Bronchial epithelial cell (primary cell): ENCODE measurements at regions not wholly inside any gene's neighbourhood (a gene's known extent, or its start where the extent isn't known, plus 50 kb on each side); places are given as distances from the start of the nearest gene placed in this dataset.

ENCODE experiments used
- DNase-seq: peaks from one replicate; pipeline ENCODE4 v3.0.0-alpha.2; 2010; ENCODE audit warnings: low read depth
- FAIRE-seq: peaks from 2 replicates; lab custom pipeline; 2011; peaks lifted over from hg19 to GRCh38; lab: Jason Lieb, UNC
- H3K27me3 ChIP-seq: 2 replicates; pipeline ENCODE4 v1.5.1; 2011; ENCODE audit warnings: low read length; ENCODE audit not compliant: control insufficient read depth, insufficient read depth
- H3K36me3 ChIP-seq: 2 replicates; pipeline ENCODE4 v1.5.1; 2011; ENCODE audit warnings: low read length; ENCODE audit not compliant: control insufficient read depth, insufficient read depth
- H3K4me3 ChIP-seq: 2 replicates; pipeline ENCODE4 v1.5.1; 2011; ENCODE audit warnings: mild to moderate bottlenecking, low read depth, low read length, control low read depth
- TF ChIP-seq, protein P1 (sequence below): IDR thresholded peaks from 2 replicates; pipeline ENCODE4 v1.5.1; 2011; ENCODE audit warnings: mild to moderate bottlenecking, moderate library complexity, low read length, control low read depth, inconsistent platforms; ENCODE audit not compliant: insufficient read depth, severe bottlenecking

DNA sequence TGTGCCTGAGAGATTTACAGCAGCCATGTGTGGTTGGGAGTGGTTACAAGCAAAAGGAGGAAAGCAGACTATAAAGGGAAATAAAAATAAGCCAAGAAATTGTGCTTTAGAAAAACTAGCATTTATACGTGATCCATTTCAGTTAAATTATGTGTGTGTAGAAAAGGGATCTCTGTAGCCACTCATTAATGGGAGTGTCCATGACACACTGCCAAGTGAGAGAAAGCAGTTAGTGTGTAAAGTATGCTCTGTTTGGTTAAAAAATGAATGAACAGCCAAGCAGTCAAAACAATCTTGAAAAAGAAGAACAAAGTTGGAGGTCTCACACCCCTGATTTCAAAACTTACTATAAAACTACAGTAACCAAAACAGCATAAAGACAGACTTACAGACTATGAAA is 67.9 kb upstream of the GGTLC1 start:
- H3K27me3 ChIP-seq = no peaks in the 10 kb centered on the region
- H3K4me3 ChIP-seq = no peak overlapping the region
- TF ChIP-seq, protein P1, sequence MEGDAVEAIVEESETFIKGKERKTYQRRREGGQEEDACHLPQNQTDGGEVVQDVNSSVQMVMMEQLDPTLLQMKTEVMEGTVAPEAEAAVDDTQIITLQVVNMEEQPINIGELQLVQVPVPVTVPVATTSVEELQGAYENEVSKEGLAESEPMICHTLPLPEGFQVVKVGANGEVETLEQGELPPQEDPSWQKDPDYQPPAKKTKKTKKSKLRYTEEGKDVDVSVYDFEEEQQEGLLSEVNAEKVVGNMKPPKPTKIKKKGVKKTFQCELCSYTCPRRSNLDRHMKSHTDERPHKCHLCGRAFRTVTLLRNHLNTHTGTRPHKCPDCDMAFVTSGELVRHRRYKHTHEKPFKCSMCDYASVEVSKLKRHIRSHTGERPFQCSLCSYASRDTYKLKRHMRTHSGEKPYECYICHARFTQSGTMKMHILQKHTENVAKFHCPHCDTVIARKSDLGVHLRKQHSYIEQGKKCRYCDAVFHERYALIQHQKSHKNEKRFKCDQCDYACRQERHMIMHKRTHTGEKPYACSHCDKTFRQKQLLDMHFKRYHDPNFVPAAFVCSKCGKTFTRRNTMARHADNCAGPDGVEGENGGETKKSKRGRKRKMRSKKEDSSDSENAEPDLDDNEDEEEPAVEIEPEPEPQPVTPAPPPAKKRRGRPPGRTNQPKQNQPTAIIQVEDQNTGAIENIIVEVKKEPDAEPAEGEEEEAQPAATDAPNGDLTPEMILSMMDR = no peak
- no peak for FAIRE-seq
- H3K36me3 ChIP-seq = no peaks in the 10 kb centered on the region
- no peak for DNase-seq

DNA sequence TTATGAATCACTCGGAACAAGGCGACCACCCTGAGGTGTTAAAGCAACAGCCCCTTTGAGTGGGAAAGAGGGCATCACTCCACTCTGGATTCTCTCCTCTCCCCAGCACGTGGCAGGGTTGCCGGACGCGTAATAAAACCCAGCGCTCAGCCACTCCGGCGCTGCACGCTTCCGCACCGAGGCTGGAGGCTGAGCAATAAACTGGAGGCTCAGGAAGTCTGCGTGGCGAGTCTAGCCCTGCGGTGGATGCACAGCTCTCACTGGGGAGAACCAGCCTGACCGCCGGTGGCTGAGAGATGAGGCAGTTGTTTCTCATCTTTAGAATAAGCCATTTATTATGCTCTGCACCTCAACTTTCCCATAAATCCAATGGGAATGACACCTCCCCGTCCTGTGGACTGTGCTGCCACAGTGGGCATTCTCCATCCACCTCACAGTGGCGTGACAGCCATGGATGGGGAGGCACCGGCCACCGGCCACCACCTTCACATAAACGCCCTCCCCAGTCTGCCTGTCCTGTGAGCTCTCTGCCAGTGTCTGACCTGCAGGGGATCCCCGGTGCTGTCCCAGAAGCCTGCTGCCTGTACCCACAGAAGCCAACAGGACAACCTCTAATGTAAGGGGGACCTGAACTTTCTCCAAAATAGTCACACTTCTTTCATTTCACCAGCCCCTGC is 64.2 kb upstream of the GGTLC1 start:
- FAIRE-seq (no peak), DNase-seq (no peak)
- TF ChIP-seq, protein P1 = no peak
- H3K27me3 ChIP-seq = no peaks in the 10 kb centered on the region
- H3K4me3 ChIP-seq = no peak overlapping the region
- H3K36me3 ChIP-seq = no peaks in the 10 kb centered on the region

DNA sequence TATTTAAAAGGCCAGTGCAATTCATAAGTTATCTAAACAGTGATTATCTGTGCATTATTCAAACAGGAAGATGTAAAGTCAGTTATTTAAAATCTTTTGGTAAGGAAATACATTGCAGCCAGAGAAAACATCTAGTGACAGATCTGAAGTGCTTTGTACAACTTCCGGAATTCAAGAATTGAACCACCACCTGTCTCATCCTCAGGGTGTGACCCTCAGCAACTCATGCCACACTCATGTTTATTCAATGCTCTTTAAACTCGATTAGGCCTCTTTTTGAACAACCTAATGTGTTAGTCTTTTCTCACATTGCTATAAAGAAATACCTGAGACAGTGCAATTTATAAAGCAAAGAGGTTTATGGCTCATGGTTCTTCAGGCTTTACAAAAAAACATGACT is 62.6 kb upstream of the GGTLC1 start:
- no peaks in the 10 kb centered on the region for H3K27me3 ChIP-seq
- DNase-seq (no peak), FAIRE-seq (no peak)
- H3K36me3 ChIP-seq = no peaks in the 10 kb centered on the region
- H3K4me3 ChIP-seq = no peak overlapping the region
- TF ChIP-seq, protein P1 = no peak

DNA sequence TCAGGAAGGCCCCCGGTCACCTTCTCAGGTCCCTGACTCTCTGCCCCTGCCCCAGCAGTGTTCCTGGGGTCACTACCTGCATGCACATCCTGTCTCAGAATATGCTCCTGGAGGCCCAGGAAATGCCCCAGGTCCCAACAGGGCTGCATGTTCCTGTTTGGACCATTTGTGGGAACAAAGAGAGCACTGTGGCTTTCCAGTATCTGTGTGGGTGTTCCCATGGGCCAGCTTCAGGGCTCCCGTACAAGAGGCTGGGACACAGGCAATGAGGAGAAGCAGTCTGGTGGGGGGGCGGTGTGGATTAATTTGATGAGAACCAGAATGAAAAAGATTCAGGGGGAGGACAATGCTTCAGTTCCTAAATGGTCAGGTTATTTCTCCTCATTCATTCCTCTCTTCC is 61.5 kb upstream of the GGTLC1 start:
- H3K36me3 ChIP-seq = no peaks in the 10 kb centered on the region
- FAIRE-seq (no peak), DNase-seq (no peak)
- no peak overlapping the region for H3K4me3 ChIP-seq
- H3K27me3 ChIP-seq = no peaks in the 10 kb centered on the region
- TF ChIP-seq, protein P1 = no peak

DNA sequence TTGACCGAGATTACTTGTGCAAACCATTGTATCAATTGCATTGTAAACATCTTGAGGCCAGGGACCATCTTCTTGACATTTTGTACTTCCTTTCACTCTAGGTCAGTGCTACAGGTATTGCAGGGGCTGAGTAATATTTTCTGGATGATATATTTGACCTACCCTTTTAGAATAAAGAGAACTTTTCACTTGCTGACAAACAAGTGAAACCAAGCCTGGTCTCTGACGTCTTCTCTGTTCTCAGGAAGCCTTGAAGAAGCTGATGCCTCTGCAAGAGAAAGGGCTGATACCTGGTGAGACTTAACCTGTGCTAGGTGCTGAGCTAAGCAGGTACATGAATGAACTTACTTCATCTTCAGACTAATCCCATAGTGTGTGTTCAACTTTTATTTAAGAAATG is 60.5 kb upstream of the GGTLC1 start:
- no peak for FAIRE-seq
- no peak for DNase-seq
- Histone ChIP-seq H3K27me3 (no peaks in the 10 kb centered on the region), H3K36me3 (no peaks in the 10 kb centered on the region), H3K4me3 (no peak overlapping the region)
- TF ChIP-seq, protein P1 = no peak
